GM19324 (cell line): ENCODE measurements at regions not wholly inside any gene's neighbourhood (a gene's known extent, or its start where the extent isn't known, plus 50 kb on each side); places are given as distances from the start of the nearest gene placed in this dataset.

Experiments used
- ATAC-seq: cut with Tn5 transposase; IDR thresholded peaks from one replicate; pipeline ENCODE4 v1.9.1; 2021; ENCODE audit warnings: mild to moderate bottlenecking, moderate library complexity; ENCODE audit not compliant: unreplicated experiment, low FRiP score

DNA sequence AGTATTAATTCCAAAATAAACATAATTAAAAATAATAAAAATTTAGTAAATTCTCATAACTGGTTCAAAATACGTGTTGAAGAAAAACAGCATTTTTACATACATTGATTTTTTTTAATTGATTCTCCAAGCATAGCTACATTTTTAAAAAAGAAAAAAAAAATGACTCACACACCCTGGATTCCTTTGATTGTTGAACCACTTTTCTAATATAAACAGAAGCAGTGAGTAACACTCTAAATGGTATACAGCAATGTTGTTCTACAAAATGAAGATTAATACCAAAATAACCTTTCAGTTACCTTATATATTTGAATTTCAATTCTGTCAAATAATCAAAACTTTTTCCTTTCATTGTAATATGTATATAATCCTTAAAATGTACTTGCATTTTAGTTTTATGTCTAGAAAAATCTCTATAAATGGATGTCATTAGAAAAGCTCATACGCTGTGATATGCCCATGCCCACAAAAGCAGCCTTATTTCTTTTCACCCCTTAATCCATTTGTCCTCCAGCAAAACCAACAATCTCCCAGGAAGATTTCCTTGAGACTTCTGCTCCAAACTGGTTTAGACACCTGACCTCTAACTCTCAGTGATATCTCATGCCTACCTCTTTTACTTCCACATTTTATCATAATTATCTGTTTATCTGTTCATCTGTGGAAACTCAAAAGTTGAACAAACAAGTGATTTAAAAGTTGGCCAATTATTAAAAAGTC, 246.4 kb upstream of the NR5A2 start:
- ATAC-seq = no peak

DNA sequence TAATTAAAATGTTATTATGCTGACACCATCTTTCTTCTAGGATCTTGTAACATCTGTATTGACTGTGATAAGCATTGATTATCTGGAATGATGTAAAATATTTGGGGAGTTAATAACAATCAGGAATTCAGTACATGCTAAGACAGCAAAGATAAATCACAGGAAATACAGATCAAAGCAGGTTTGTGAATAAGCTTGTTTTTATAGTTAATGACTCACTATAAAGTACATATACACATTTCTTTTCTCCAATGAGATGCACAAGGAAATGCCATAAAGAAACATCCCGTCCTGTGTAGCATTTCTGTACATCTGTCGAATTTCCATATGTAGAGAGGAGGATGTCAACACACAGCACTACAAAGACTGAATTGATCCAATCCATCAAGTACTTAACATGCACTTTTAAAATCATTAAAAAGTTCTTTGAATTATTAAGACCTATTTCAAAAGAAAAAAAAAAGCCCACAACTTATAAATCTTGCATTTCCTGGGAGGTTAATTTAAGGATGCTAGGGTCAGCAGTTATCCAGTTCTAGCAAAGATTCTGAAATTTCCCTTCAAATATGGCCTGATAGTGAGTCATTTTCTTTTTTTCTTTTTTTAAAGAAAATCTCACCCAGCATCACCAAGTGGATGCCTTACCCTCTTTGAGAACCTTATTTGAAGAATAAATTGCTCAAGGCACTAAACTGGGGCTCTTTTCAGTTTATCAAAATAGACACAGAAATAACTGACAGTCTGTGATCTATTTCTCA, 243.2 kb upstream of the NR5A2 start:
- no peak for ATAC-seq

- ATAC-seq = no peak
Observed at GRCh38 chr1:199786695-199787094, 240.8 kb upstream of the NR5A2 start.

- ATAC-seq = no peak
Observed at GRCh38 chr1:199789141-199789540, 238.4 kb upstream of the NR5A2 start.

DNA sequence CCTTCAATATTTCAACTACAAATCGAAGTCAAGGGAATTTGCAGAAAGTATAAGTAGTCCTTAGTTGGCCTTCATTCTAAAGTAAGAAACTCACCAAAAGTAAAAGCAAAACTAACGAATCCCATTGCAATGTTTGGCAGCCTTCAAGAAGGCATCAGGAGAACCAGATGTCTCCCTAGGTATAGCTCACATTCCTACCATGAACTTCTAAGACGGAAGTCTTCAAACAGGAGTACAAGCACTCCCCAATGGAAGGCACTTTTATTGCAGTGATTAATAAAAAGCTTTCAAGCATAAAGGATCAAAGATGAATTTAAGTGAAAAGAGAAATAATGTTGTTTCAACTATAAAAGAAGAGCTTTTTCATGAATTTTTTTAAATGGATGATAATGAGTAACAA, 236.0 kb upstream of the NR5A2 start:
- no peak for ATAC-seq

DNA sequence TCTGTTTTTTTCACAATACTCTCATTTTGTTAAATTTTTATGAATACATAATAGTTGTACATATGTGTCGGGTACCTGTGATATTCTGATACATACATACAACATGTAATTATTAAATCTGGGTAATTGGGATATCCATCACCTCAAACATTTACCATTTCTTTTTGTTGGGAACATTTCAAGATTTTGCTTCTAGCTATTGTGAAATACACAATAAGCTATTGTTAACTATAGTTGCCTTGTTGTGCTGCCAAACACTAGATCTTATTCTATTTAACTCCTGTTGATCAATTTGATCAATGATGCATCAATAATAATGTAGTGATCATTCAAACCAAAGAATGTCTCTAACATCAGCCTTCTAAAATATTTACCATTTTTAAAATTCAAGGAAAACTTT, 234.6 kb upstream of the NR5A2 start:
- no peak for ATAC-seq

DNA sequence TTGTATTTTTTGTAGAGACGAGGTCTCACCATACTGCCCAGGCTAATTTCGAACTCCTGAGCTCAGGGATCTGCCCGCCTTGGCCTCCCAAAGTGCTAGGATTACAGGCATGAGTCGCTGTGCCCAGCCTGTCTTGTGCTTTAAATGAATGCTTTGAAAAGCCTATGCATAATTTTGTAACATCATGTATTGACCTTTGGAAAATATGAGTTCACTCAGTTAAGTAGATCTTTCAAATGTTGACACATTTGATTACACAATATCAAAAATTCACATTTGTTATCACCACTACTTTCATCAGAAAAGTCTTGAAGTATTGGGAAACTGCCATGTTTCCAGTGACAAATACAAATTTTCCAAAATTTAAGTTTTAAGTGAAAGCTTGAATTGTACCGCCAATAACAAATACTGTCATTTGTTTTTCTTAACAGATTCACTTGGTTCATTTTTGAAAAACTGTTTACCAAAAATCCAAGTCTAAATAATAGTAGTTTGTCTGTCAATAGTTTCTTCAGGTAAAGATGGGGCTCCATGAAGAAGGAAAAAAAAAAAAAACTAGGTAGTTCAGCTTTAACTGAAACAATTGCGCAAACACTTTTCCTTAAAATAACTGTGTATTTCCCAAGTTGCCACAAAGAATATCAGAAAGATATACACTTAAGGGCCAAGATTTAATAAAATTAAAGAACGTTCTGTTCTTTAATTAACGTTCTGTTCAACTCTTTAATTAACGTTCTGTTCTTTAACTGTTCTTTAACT, 233.2 kb upstream of the NR5A2 start:
- no peak for ATAC-seq

- no peak for ATAC-seq
Observed at GRCh38 chr1:199799116-199799515, 228.4 kb upstream of the NR5A2 start.

DNA sequence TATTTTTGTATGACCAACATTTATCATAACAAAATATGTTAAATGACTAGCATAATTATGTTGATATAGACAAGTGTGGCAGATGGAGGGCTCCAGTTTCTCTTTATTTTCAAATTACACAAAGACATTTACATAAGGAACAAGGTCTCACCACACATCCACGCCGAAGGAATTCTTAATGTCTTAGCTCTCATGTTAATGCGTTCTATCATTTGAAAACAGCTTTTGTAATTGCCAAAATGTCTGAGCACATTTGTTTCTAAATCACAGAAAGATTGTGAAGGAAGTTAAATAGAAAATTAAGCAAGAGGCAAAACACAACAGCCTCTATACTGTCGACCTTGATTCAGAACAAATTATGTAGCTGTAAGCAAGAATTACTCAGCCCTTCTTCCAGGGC, 223.0 kb upstream of the NR5A2 start:
- no peak for ATAC-seq

DNA sequence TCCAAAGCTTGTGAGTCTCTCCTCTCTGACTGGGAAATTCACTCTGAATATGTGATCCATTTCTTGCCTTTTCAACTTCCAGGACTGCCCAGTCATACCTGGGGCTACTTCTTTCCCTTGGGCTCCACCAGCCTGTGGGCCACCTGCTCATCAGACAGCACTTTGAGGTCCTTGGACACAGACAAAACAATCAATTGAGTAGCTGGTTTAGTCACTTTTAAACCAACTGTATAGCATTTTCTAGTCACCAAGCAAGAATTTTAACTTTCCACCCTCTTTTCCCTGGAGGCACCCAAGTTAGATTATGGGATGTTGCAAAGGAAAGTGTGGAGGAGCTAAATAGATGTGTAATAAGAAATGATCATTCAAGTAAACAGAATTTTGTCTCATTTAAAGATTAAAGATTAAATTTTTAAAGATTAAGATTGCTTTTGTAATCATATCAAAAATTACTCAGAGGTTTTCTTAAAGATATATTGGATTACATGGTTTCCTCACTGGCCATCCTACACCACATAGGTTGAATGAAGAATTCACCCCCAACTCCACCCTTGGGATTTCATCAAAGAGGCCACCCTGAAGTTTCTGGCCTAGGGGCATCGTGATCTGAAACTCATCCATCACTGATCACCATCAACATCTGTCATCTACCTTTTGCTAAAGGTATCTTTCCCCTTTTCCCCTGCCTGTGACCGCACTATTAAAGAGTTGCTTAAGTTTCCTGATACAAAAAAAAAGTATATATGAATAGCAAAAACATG, 219.2 kb upstream of the NR5A2 start:
- no peak for ATAC-seq

DNA sequence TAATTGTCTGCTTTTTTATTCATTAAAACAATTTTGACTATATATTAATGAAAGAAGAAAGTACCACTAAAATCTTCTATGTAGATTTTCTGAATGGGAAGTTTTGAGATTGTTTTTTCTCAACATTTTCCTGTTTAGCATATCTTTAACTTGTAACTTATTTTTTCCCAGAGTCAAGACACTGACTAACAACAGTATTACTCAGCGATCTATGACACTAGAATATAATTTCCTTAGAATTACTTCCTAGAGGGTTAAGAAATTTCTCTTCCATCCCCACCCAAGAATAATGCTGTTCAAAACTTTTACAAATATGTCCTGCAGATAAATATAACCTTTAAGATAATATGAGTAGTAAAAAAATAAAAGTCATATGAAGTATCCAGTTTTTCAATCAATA, 218.2 kb upstream of the NR5A2 start:
- ATAC-seq = no peak

GRCh38 chr1:199811163-199811562, 216.3 kb upstream of the NR5A2 start:
- ATAC-seq = no peak

DNA sequence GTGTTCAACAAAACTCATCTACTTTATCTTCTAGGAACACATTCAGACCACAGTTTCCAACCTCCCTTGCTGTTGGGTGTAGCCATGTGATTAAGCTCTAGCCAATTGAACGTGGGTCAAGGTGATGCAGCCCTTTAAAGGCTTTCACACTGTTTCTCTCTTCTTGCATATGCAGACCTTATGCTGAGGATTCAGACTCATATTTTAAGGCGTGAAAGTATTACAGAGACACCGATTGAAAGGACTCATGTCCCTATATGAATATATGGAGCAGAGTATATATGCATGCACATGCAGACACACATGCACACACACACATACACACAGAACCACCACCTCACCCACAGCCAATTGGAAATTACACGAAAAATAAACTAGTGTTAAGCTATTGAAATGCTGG, 214.3 kb upstream of the NR5A2 start:
- ATAC-seq = no peak

DNA sequence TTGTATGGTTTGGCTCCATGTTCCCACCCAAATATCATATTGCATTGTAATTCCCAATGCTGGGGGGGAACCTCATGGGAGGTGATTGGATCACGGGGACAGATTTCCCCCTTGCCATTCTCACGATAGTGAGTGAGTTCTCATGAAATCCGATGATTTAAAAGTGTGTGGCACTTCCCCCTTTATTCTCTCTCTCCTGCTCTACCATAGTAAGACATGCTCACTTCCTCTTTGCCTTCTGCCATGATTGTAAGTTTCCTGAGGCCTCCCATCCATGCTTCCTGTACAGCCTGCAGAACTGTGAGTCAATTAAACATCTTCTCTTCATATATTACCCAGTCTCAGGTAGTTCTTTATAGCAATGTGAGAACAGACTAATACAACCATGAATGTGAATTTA, 211.6 kb upstream of the NR5A2 start:
- ATAC-seq = no peak

DNA sequence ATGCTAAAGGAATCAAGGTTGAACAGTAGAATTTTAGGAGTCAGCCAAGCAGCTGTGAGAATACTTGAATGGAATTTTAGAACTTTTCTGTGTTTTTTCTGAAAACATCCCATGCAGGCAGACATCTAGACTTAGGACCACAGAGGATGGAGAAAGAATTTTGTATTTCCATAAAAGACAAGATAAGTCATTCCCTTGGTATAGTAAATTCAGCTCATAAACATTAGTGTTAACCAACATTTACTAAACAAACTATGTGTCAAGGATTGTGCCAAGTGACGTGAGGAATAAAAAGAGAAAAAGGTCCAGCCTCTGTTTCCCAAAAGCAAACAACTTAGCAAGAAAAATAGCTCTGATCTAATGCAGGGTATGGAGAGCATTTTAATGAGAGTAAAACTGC, 210.2 kb upstream of the NR5A2 start:
- ATAC-seq = no peak

- ATAC-seq = no peak
Observed at GRCh38 chr1:199821029-199821779, 206.3 kb upstream of the NR5A2 start.

GRCh38 chr1:199832451-199832850, 195.1 kb upstream of the NR5A2 start:
- ATAC-seq = no peak

GRCh38 chr1:199834711-199835110, 192.8 kb upstream of the NR5A2 start:
- ATAC-seq = no peak

DNA sequence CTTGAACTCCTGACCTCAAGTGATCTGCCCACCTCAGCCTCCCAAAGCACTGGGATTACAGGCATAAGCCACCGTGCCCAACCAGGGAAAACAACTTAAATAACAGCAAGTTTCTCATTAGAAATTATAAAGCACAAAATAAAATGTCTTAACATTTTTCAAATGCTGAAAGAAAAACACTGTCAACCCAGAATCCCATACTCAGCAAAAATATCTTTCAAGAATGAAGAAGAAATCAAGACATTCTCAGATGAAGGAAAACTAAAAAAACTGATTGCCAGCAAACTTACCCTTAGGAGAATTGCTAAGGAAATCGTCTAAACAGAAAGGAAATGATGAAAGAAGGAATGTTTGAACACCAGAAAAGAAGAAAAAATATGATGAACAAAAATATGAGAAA, 191.1 kb upstream of the NR5A2 start:
- ATAC-seq = no peak

- ATAC-seq = no peak
Observed at GRCh38 chr1:199837321-199837720, 190.2 kb upstream of the NR5A2 start.
